H9 (cell line): ENCODE measurements at regions not wholly inside any gene's neighbourhood (a gene's known extent, or its start where the extent isn't known, plus 50 kb on each side); places are given as distances from the start of the nearest gene placed in this dataset.

ENCODE experiments used
- DNase-seq: peaks from one replicate; pipeline ENCODE4 v3.0.0-alpha.2; 2017
- H2AFZ ChIP-seq: one replicate; pipeline ENCODE4 v1.6.1; 2013; ENCODE audit warnings: mild to moderate bottlenecking, low read length, control low read depth, moderate library complexity
- H2AK5ac ChIP-seq: 2 replicates; pipeline ENCODE4 v1.6.1; 2013; ENCODE audit warnings: low read length, control low read depth, mixed read lengths; ENCODE audit not compliant: insufficient read length
- H2BK120ac ChIP-seq: one replicate; pipeline ENCODE4 v1.6.1; 2013; ENCODE audit warnings: low read depth, mild to moderate bottlenecking, low read length, control low read depth, inconsistent platforms; ENCODE audit not compliant: poor library complexity, severe bottlenecking
- H2BK12ac ChIP-seq: 2 replicates; pipeline ENCODE4 v1.6.1; 2013; ENCODE audit warnings: low read length, control low read depth, mixed read lengths, low read depth; ENCODE audit not compliant: insufficient read length
- H2BK15ac ChIP-seq: 2 replicates; pipeline ENCODE4 v1.6.1; 2013; ENCODE audit warnings: low read depth, low read length, control low read depth
- H2BK20ac ChIP-seq: one replicate; pipeline ENCODE4 v1.6.1; 2013; ENCODE audit warnings: low read depth, mild to moderate bottlenecking, low read length, control low read depth, inconsistent platforms; ENCODE audit not compliant: poor library complexity, severe bottlenecking
- H2BK5ac ChIP-seq: 2 replicates; pipeline ENCODE4 v1.6.1; 2013; ENCODE audit warnings: low read length, control low read depth, mixed read lengths; ENCODE audit not compliant: insufficient read length
- H3K14ac ChIP-seq: 2 replicates; pipeline ENCODE4 v1.6.1; 2013; ENCODE audit warnings: low read length, control low read depth; ENCODE audit not compliant: insufficient read depth
- H3K18ac ChIP-seq: 2 replicates; pipeline ENCODE4 v1.6.1; 2013; ENCODE audit warnings: low read depth, mild to moderate bottlenecking, mixed read lengths, low read length, control low read depth; ENCODE audit not compliant: insufficient read length
- H3K23ac ChIP-seq: 2 replicates; pipeline ENCODE4 v1.6.1; 2013; ENCODE audit warnings: low read length, control low read depth, mixed read lengths, low read depth; ENCODE audit not compliant: insufficient read length
- H3K23me2 ChIP-seq: 2 replicates; pipeline ENCODE4 v1.6.1; 2013; ENCODE audit warnings: low read depth, mild to moderate bottlenecking, mixed read lengths, low read length, control low read depth; ENCODE audit not compliant: insufficient read length, poor library complexity, severe bottlenecking
- H3K27ac ChIP-seq: 2 replicates; pipeline ENCODE4 v1.5.1; 2013; ENCODE audit warnings: low read length, control low read depth, mixed read lengths, low read depth; ENCODE audit not compliant: insufficient read length
- H3K27me3 ChIP-seq: 2 replicates; pipeline ENCODE4 v1.6.1; 2013; ENCODE audit warnings: low read length, control low read depth, inconsistent platforms; ENCODE audit not compliant: insufficient read depth
- H3K4ac ChIP-seq: 2 replicates; pipeline ENCODE4 v1.6.1; 2013; ENCODE audit warnings: low read depth, mild to moderate bottlenecking, control low read depth, inconsistent platforms, low read length, moderate library complexity
- H3K4me1 ChIP-seq: 2 replicates; pipeline ENCODE4 v1.6.1; 2013; ENCODE audit warnings: low read length, control low read depth, inconsistent platforms; ENCODE audit not compliant: insufficient read depth
- H3K4me2 ChIP-seq: 2 replicates; pipeline ENCODE4 v1.6.1; 2013; ENCODE audit warnings: low read length, control low read depth, mixed read lengths; ENCODE audit not compliant: insufficient read length, insufficient read depth
- H3K56ac ChIP-seq: 2 replicates; pipeline ENCODE4 v1.6.1; 2013; ENCODE audit warnings: low read depth, mild to moderate bottlenecking, mixed read lengths, low read length, control low read depth; ENCODE audit not compliant: insufficient read length
- H3K79me1 ChIP-seq: 2 replicates; pipeline ENCODE4 v1.6.1; 2013; ENCODE audit warnings: low read depth, mild to moderate bottlenecking, moderate library complexity, low read length, control low read depth, inconsistent platforms; ENCODE audit not compliant: insufficient read depth, poor library complexity, severe bottlenecking
- H3K79me2 ChIP-seq: 2 replicates; pipeline ENCODE4 v1.6.1; 2013; ENCODE audit warnings: low read length, control low read depth, inconsistent platforms; ENCODE audit not compliant: insufficient read depth
- H3K9ac ChIP-seq: 2 replicates; pipeline ENCODE4 v1.6.1; 2013; ENCODE audit warnings: low read length, control low read depth, mixed read lengths; ENCODE audit not compliant: insufficient read length; ENCODE audit errors: extremely low read depth
- H3K9me3 ChIP-seq: one replicate; pipeline ENCODE4 v1.6.1; 2013; ENCODE audit warnings: low read depth, low read length, inconsistent platforms; ENCODE audit not compliant: control insufficient read depth
- H3T11ph ChIP-seq: one replicate; pipeline ENCODE4 v1.6.1; 2013; ENCODE audit warnings: mild to moderate bottlenecking, low read length, control low read depth, inconsistent platforms
- H4K20me1 ChIP-seq: one replicate; pipeline ENCODE4 v1.6.1; 2013; ENCODE audit not compliant: control insufficient read depth, insufficient read length, insufficient read depth
- H4K5ac ChIP-seq: 2 replicates; pipeline ENCODE4 v1.6.1; 2013; ENCODE audit warnings: low read depth, mild to moderate bottlenecking, mixed read lengths, low read length, control low read depth; ENCODE audit not compliant: insufficient read length
- H4K8ac ChIP-seq: replicated peaks from 2 replicates; pipeline ENCODE4 v1.6.1; 2013; ENCODE audit warnings: low read length, control low read depth, mixed read lengths, low read depth; ENCODE audit not compliant: insufficient read length
- H4K91ac ChIP-seq: 2 replicates; pipeline ENCODE4 v1.6.1; 2013; ENCODE audit warnings: low read depth, mild to moderate bottlenecking, moderate library complexity, mixed read lengths, low read length, control low read depth; ENCODE audit not compliant: insufficient read length
- H3K27ac Mint-ChIP-seq, 3 experiments: 2 replicates in 2 of 3; 3 replicates in 1 of 3; pipeline ENCODE4 v1.8.0; 2020 to 2021; ENCODE audit warnings: mixed read lengths in 3 of 3, mild to moderate bottlenecking in 1 of 3, moderate library complexity in 1 of 3
- H3K27me3 Mint-ChIP-seq: 2 replicates; pipeline ENCODE4 v1.8.0; 2021; ENCODE audit warnings: low read depth, mild to moderate bottlenecking, moderate library complexity, mixed read lengths
- H3K36me3 Mint-ChIP-seq, 3 experiments: 2 replicates in 2 of 3; 3 replicates in 1 of 3; pipeline ENCODE4 v1.8.0; 2020 to 2021; ENCODE audit warnings: low read depth in 3 of 3, mixed read lengths in 3 of 3; ENCODE audit not compliant: insufficient read depth in 1 of 3
- H3K4me1 Mint-ChIP-seq, 2 experiments: 2 replicates each; pipeline ENCODE4 v1.8.0; 2020; ENCODE audit warnings: mixed read lengths in 2 of 2
- H3K4me3 Mint-ChIP-seq, 2 experiments: 2 replicates in 1 of 2; 3 replicates in 1 of 2; pipeline ENCODE4 v1.8.0; 2020 to 2021; ENCODE audit warnings: mild to moderate bottlenecking in 2 of 2, mixed read lengths in 2 of 2, moderate library complexity in 1 of 2
- H3K9me3 Mint-ChIP-seq, 2 experiments: 2 replicates in 1 of 2; 3 replicates in 1 of 2; pipeline ENCODE4 v1.8.0; 2020; ENCODE audit warnings: mild to moderate bottlenecking in 2 of 2, mixed read lengths in 2 of 2, moderate library complexity in 1 of 2
- CTCF ChIP-seq: fragments of 200-600 bp; sonication (generic); conservative IDR thresholded peaks from 3 replicates; pipeline ENCODE4 v1.8.0; 2021; ENCODE audit warnings: antibody characterized with exemption, mild to moderate bottlenecking
- WGBS: extraction: QIAGEN DNeasy Blood & Tissue Kit; methylation state at CpG from one replicate; pipeline ENCODE4 v1.1.7; 2013; ENCODE audit warnings: missing lambda C conversion rate, low lambda C conversion rate, mixed read lengths; ENCODE audit not compliant: insufficient read length; ENCODE audit errors: extremely low coverage; 5-methylcytosine and 5-hydroxymethylcytosine counted together

DNA sequence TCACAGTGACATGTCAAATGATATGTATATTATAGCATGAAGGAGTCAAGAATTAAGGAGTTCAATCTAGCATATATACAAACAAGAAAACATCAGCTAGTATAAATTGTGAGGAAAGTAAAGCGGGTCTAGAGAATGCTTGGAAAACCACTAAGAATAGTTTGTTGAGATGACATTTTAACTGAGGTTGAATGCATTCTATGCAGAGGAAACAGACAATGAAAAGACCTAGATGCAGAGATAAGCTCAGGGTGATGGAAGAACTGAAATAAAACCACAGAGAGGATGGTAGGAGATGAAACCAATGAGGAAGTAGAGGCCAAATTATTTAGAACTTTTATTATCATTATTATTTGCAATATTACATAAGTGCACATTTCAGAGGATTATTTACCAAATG is 803.6 kb upstream of the FANCL start:
- Mint-ChIP-seq H3K36me3 (no peaks in the 10 kb centered on the region), H3K9me3 (no peaks in the 10 kb centered on the region), H3K4me1 (no peaks in the 10 kb centered on the region), H3K4me3 (no peak overlapping the region), H3K27me3 (no peaks in the 10 kb centered on the region; the same call in 1 of the 2 replicates), H3K27ac (no peak overlapping the region)
- Histone ChIP-seq H3K4me1 (no peaks in the 10 kb centered on the region), H2AFZ (no peak overlapping the region), H2BK120ac (no peak overlapping the region), H2BK15ac (no peak overlapping the region), H3K14ac (no peak overlapping the region), H4K91ac (no peak overlapping the region), H3K4ac (no peak overlapping the region), H3K27me3 (no peaks in the 10 kb centered on the region), H4K20me1 (no peaks in the 10 kb centered on the region), H2BK20ac (no peak overlapping the region), H3K9ac (no peak overlapping the region), H4K8ac (no peak overlapping the region), H2BK12ac (no peak overlapping the region), H3K4me2 (no peak overlapping the region), H3K79me1 (no peaks in the 10 kb centered on the region), H3K27ac (no peak overlapping the region), H2BK5ac (no peak overlapping the region), H2AK5ac (no peak overlapping the region), H3K9me3 (no peaks in the 10 kb centered on the region), H3K79me2 (no peaks in the 10 kb centered on the region), H3T11ph (no peak overlapping the region), H4K5ac (no peak overlapping the region), H3K23ac (no peak overlapping the region), H3K18ac (no peak overlapping the region), H3K56ac (no peak overlapping the region), H3K23me2 (no peaks in the 10 kb centered on the region)
- TF ChIP-seq CTCF = no peak
- no peak for DNase-seq
- no CpG with 5 or more reads among the region's 1 CpG for WGBS
